Memory B cell (primary cell): ENCODE measurements at regions not wholly inside any gene's neighbourhood (a gene's known extent, or its start where the extent isn't known, plus 50 kb on each side); places are given as distances from the start of the nearest gene placed in this dataset.

Source experiments
- ATAC-seq: fragments of 150-1000 bp; cut with Tn5 transposase; 2 replicates; pipeline ENCODE4 v1.10.0; 2021; ENCODE audit warnings: low read depth, mild to moderate bottlenecking, moderate library complexity
- DNase-seq, 2 donors: peaks; one replicate each; pipeline ENCODE4 v3.0.0; 2022; ENCODE audit warnings: low spot score in 2 of 2
- H3K27ac Mint-ChIP-seq: one replicate; pipeline ENCODE4 v1.8.0; 2022; ENCODE audit warnings: mild to moderate bottlenecking, moderate library complexity, mixed read lengths
- H3K27me3 Mint-ChIP-seq: one replicate; pipeline ENCODE4 v1.8.0; 2022; ENCODE audit warnings: mixed read lengths
- H3K36me3 Mint-ChIP-seq: one replicate; pipeline ENCODE4 v1.8.0; 2022; ENCODE audit warnings: mild to moderate bottlenecking, mixed read lengths
- H3K4me1 Mint-ChIP-seq: one replicate; pipeline ENCODE4 v1.8.0; 2022; ENCODE audit warnings: mixed read lengths
- H3K4me3 Mint-ChIP-seq: one replicate; pipeline ENCODE4 v1.8.0; 2022; ENCODE audit warnings: mild to moderate bottlenecking, moderate library complexity, mixed read lengths
- H3K9me3 Mint-ChIP-seq: one replicate; pipeline ENCODE4 v1.8.0; 2022; ENCODE audit warnings: mixed read lengths

- no peak overlapping the region for H3K4me3 Mint-ChIP-seq
- DNase-seq, result no peak
- peaks cover 3% of the 10 kb centered on the region for H3K27me3 Mint-ChIP-seq
- ATAC-seq, result no peak
- H3K27ac Mint-ChIP-seq, result no peak overlapping the region
- H3K9me3 Mint-ChIP-seq, result no peaks in the 10 kb centered on the region
- no peaks in the 10 kb centered on the region for H3K4me1 Mint-ChIP-seq
- no peaks in the 10 kb centered on the region for H3K36me3 Mint-ChIP-seq
These were observed 294.4 kb upstream of the TPM1 start for GRCh38 chr15:62748196-62748595.

- H3K36me3 Mint-ChIP-seq, result no peaks in the 10 kb centered on the region
- no peaks in the 10 kb centered on the region for H3K9me3 Mint-ChIP-seq
- H3K4me1 Mint-ChIP-seq, result no peaks in the 10 kb centered on the region
- no peak overlapping the region for H3K27ac Mint-ChIP-seq
- ATAC-seq (no peak), DNase-seq (no peak)
- peaks cover 6% of the 10 kb centered on the region for H3K27me3 Mint-ChIP-seq
- no peak overlapping the region for H3K4me3 Mint-ChIP-seq
These were observed 293.3 kb upstream of the TPM1 start for GRCh38 chr15:62749036-62749815.

DNA sequence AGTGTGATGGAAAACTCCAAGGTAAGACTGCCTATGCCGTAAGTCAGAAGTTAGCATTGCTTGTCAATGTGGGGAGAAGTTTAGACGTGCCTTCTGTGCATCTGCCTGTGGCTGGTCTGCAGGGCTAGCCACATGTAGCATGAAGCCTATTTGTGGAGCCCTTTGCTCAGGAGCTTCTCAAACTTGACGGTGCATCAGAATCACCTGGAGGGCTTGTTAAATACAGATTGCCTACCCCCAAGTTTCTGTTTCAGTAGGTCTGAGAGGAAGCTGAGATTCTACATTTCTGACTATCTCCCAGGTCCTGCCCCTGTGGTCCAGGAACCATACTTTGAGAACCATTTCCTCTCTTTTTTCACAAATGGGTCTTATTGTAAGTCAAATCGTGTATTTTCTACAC lies 292.1 kb upstream of the TPM1 start:
- H3K4me1 Mint-ChIP-seq, result no peaks in the 10 kb centered on the region
- ATAC-seq (no peak), DNase-seq (no peak)
- H3K4me3 Mint-ChIP-seq, result no peak overlapping the region
- H3K27ac Mint-ChIP-seq, result no peak overlapping the region
- H3K36me3 Mint-ChIP-seq, result no peaks in the 10 kb centered on the region
- no peaks in the 10 kb centered on the region for H3K9me3 Mint-ChIP-seq
- H3K27me3 Mint-ChIP-seq, result peaks cover 6% of the 10 kb centered on the region

DNA sequence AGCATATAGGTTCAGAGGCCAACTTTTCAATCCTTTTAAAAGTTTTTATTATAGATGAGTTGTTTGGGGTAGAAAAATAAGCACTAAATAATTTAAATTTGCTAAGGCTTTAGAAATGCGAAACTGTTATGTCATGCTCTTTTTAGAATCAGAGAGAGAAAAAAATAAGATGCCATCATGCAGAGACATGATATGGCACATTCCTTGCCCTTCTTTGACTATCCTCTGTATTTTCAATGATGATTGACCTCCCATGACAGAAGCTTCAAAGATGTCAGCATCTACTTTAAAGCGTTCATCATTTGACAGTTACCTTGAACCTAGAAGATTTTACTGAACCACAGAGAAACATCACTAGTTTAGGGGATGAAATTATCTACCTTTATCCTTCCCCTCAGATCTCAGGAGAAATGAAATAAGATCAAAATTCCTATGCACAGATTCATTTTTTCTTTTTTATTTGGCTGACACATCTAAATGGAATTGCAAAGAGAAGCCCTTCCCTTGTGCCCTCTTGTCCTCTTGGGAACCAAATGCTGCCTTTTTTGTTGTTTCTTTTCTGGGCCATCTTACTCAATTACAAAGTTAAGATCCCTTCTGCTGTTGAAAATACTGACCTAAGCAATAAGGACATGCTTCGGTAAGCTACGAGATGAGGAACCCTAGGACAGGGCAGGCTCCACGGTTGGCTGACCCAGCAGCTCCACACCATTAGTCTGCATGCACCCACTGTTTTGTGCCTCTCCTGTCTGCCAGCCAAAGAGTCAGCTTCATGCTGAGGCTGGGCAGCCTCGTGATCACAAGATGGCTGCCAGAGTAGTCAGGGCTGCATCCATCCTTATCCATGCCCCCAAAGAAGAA lies 289.7 kb upstream of the TPM1 start:
- Mint-ChIP-seq H3K36me3 (no peaks in the 10 kb centered on the region), H3K9me3 (no peaks in the 10 kb centered on the region), H3K27ac (no peak overlapping the region), H3K27me3 (peaks cover 5% of the 10 kb centered on the region), H3K4me1 (no peaks in the 10 kb centered on the region), H3K4me3 (no peak overlapping the region)
- DNase-seq (no peak), ATAC-seq (no peak)

DNA sequence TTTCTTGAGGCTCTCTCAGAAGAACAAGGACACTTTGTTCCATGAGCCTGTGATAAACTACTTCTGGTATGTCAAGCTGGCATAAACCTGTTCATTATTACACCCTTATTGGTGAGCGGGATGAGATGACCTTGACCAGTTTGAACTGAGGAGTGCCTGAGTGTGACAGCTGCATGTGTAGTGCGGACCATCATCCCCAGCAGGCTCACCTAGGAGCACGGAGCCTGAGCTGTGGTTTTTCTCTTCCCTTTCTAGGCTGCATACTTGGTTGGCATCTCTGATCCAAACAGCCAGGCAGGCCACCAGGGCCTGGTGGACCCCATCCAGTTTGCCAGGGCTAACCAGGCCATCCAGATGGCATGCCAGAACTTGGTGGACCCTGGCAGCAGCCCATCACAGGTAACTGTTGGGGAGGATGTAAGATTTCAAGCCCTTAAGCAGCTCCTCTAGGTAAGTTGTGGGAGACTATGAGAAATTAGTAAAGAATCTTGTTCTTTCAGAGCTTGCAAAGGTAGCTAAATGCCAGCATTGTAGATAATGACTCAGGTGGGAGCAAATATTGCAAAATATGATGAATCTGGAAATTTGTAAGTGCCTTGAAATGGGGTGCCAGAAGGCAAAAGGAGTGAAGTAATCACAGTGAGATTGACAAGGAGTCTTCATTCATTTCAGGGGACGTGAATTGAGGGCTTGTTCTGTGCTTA lies 288.9 kb upstream of the TPM1 start:
- Mint-ChIP-seq H3K36me3 (no peaks in the 10 kb centered on the region), H3K4me3 (no peak overlapping the region), H3K27ac (no peak overlapping the region), H3K9me3 (no peaks in the 10 kb centered on the region), H3K27me3 (peaks cover 5% of the 10 kb centered on the region), H3K4me1 (no peaks in the 10 kb centered on the region)
- ATAC-seq (no peak), DNase-seq (no peak)

- no peak overlapping the region for H3K4me3 Mint-ChIP-seq
- H3K27ac Mint-ChIP-seq, result no peak overlapping the region
- peaks cover 5% of the 10 kb centered on the region for H3K27me3 Mint-ChIP-seq
- no peak for ATAC-seq
- no peaks in the 10 kb centered on the region for H3K4me1 Mint-ChIP-seq
- H3K36me3 Mint-ChIP-seq, result no peaks in the 10 kb centered on the region
- no peak for DNase-seq
- no peaks in the 10 kb centered on the region for H3K9me3 Mint-ChIP-seq
These were observed 286.1 kb upstream of the TPM1 start for GRCh38 chr15:62756326-62756994.

- ATAC-seq, result no peak
- H3K9me3 Mint-ChIP-seq, result no peaks in the 10 kb centered on the region
- H3K4me3 Mint-ChIP-seq, result no peak overlapping the region
- no peaks in the 10 kb centered on the region for H3K4me1 Mint-ChIP-seq
- H3K36me3 Mint-ChIP-seq, result no peaks in the 10 kb centered on the region
- no peak for DNase-seq
- no peak overlapping the region for H3K27ac Mint-ChIP-seq
- H3K27me3 Mint-ChIP-seq, result peaks cover 5% of the 10 kb centered on the region
These were observed 285.6 kb upstream of the TPM1 start for GRCh38 chr15:62756995-62757360.

GRCh38 chr15:62757535-62757934 lies 285.0 kb upstream of the TPM1 start:
- no peak for ATAC-seq
- Mint-ChIP-seq H3K36me3 (no peaks in the 10 kb centered on the region), H3K4me1 (no peaks in the 10 kb centered on the region), H3K9me3 (no peaks in the 10 kb centered on the region), H3K27ac (no peak overlapping the region), H3K27me3 (peaks cover 4% of the 10 kb centered on the region), H3K4me3 (no peak overlapping the region)
- no peak for DNase-seq

- DNase-seq (no peak), ATAC-seq (no peak)
- Mint-ChIP-seq H3K4me1 (no peaks in the 10 kb centered on the region), H3K27me3 (peaks cover 4% of the 10 kb centered on the region), H3K4me3 (no peak overlapping the region), H3K27ac (no peak overlapping the region), H3K36me3 (no peaks in the 10 kb centered on the region), H3K9me3 (no peaks in the 10 kb centered on the region)
These were observed 284.2 kb upstream of the TPM1 start for GRCh38 chr15:62758126-62758951.

- no peak overlapping the region for H3K27ac Mint-ChIP-seq
- no peaks in the 10 kb centered on the region for H3K36me3 Mint-ChIP-seq
- DNase-seq (no peak), ATAC-seq (no peak)
- no peaks in the 10 kb centered on the region for H3K9me3 Mint-ChIP-seq
- H3K4me1 Mint-ChIP-seq, result no peaks in the 10 kb centered on the region
- no peak overlapping the region for H3K4me3 Mint-ChIP-seq
- peaks cover 3% of the 10 kb centered on the region for H3K27me3 Mint-ChIP-seq
These were observed 283.6 kb upstream of the TPM1 start for GRCh38 chr15:62758952-62759349.

- no peaks in the 10 kb centered on the region for H3K4me1 Mint-ChIP-seq
- no peak for ATAC-seq
- no peaks in the 10 kb centered on the region for H3K36me3 Mint-ChIP-seq
- H3K9me3 Mint-ChIP-seq, result no peaks in the 10 kb centered on the region
- peaks cover 3% of the 10 kb centered on the region for H3K27me3 Mint-ChIP-seq
- no peak for DNase-seq
- no peak overlapping the region for H3K27ac Mint-ChIP-seq
- H3K4me3 Mint-ChIP-seq, result no peak overlapping the region
These were observed 282.0 kb upstream of the TPM1 start for GRCh38 chr15:62760538-62760937.

DNA sequence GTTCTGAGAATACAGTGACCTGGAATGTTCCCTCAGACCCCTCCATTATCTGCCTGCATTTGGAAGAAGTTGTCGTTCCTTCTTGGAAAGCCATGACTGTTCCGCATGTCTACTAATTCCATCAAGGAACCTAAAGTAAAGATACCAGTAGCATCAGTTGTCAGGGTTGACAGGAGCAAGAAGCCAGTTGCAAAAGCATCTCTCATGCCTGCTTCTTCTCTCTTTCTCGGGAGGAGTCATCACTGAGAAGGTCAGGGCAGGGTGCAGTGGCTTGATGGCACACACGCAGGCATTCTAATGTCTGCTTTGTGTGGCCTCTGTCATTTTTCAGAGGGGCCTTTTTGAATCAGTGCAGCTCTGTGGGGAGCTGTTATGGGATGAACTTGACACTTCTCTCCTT lies 276.6 kb upstream of the TPM1 start:
- no peak for ATAC-seq
- Mint-ChIP-seq H3K9me3 (no peaks in the 10 kb centered on the region), H3K4me1 (peaks cover 3% of the 10 kb centered on the region), H3K27ac (no peak overlapping the region), H3K4me3 (no peak overlapping the region), H3K36me3 (no peaks in the 10 kb centered on the region), H3K27me3 (peaks cover 8% of the 10 kb centered on the region)
- DNase-seq, result no peak

GRCh38 chr15:62766599-62766998 lies 275.9 kb upstream of the TPM1 start:
- Mint-ChIP-seq H3K27ac (no peak overlapping the region), H3K9me3 (no peaks in the 10 kb centered on the region), H3K36me3 (no peaks in the 10 kb centered on the region), H3K4me3 (no peak overlapping the region), H3K4me1 (peaks cover 3% of the 10 kb centered on the region), H3K27me3 (peaks cover 8% of the 10 kb centered on the region)
- DNase-seq (no peak), ATAC-seq (no peak)
